B cell (primary cell): ENCODE measurements at regions not wholly inside any gene's neighbourhood (a gene's known extent, or its start where the extent isn't known, plus 50 kb on each side); places are given as distances from the start of the nearest gene placed in this dataset.

ENCODE experiments used
- EZH2 ChIP-seq: IDR thresholded peaks from 2 replicates; pipeline ENCODE4 v1.6.1; 2012; ENCODE audit warnings: borderline replicate concordance, low read depth, mild to moderate bottlenecking, moderate library complexity, low read length; ENCODE audit not compliant: insufficient read depth, poor library complexity, severe bottlenecking
- TF ChIP-seq, protein P1 (sequence below): fragments of 200-600 bp; IDR thresholded peaks from one replicate; pipeline ENCODE4 v1.8.0; 2022; ENCODE audit warnings: antibody characterized with exemption, mild to moderate bottlenecking

DNA sequence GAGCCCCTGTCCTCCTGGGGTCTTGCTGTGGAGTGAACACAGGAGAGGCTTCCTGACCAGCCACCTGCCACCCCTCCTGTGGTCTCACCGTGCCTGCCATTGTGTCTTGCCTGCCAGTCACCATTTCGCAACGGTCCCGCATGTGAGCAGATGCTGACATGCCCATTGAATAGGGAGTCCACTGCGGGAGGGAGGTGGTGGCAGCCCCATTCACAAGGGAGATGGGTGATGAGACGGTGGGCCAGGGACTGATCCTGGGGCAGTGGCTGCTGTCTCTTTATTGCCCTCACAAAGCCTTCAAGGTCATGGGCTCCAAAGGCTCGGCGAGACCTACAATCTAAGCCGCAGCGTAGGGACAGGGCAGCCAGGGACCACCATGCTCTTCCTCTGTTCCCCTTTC, 76.0 kb upstream of the NPTX2 start:
- TF ChIP-seq, protein P1, sequence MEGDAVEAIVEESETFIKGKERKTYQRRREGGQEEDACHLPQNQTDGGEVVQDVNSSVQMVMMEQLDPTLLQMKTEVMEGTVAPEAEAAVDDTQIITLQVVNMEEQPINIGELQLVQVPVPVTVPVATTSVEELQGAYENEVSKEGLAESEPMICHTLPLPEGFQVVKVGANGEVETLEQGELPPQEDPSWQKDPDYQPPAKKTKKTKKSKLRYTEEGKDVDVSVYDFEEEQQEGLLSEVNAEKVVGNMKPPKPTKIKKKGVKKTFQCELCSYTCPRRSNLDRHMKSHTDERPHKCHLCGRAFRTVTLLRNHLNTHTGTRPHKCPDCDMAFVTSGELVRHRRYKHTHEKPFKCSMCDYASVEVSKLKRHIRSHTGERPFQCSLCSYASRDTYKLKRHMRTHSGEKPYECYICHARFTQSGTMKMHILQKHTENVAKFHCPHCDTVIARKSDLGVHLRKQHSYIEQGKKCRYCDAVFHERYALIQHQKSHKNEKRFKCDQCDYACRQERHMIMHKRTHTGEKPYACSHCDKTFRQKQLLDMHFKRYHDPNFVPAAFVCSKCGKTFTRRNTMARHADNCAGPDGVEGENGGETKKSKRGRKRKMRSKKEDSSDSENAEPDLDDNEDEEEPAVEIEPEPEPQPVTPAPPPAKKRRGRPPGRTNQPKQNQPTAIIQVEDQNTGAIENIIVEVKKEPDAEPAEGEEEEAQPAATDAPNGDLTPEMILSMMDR, result no peak
- TF ChIP-seq EZH2, result no peak
